CMK (cell line): ENCODE measurements at regions not wholly inside any gene's neighbourhood (a gene's known extent, or its start where the extent isn't known, plus 50 kb on each side); places are given as distances from the start of the nearest gene placed in this dataset.
"Not testable (repeated sequence)": the region's sequence is repeated elsewhere in the genome, so short reads cannot be mapped to it uniquely, and the experiment has no call there.

Source experiments
- DNase-seq: peaks from one replicate; pipeline ENCODE4 v3.0.0-alpha.2; 2010; ENCODE audit warnings: low read depth

- no peak for DNase-seq
Observed at GRCh38 chr5:92992073-92992472, 588.9 kb downstream of the NR2F1-AS1 start.

GRCh38 chr5:92991581-92992067 is 589.4 kb downstream of the NR2F1-AS1 start:
- no peak for DNase-seq

GRCh38 chr5:92990771-92991170 is 590.2 kb downstream of the NR2F1-AS1 start:
- no peak for DNase-seq

GRCh38 chr5:92981001-92981400 is 600.0 kb downstream of the NR2F1-AS1 start:
- DNase-seq: no peak

GRCh38 chr5:92980491-92980890 is 600.5 kb downstream of the NR2F1-AS1 start:
- DNase-seq: no peak

- DNase-seq: no peak
Observed at GRCh38 chr5:92979716-92980115, 601.3 kb downstream of the NR2F1-AS1 start.

- no peak for DNase-seq
Observed at GRCh38 chr5:92977846-92978540, 603.0 kb downstream of the NR2F1-AS1 start.

GRCh38 chr5:92976156-92976555 is 604.9 kb downstream of the NR2F1-AS1 start:
- no peak for DNase-seq

GRCh38 chr5:92969781-92970237 is 611.2 kb downstream of the NR2F1-AS1 start:
- no peak for DNase-seq

- DNase-seq: no peak
Observed at GRCh38 chr5:92969191-92969780, 611.7 kb downstream of the NR2F1-AS1 start.

GRCh38 chr5:92963800-92964199 is 617.2 kb downstream of the NR2F1-AS1 start:
- DNase-seq: no peak

- no peak for DNase-seq
Observed at GRCh38 chr5:92962752-92963151, 618.3 kb downstream of the NR2F1-AS1 start.

- no peak for DNase-seq
Observed at GRCh38 chr5:92956886-92957285, 624.1 kb downstream of the NR2F1-AS1 start.

GRCh38 chr5:92952243-92952642 is 628.8 kb downstream of the NR2F1-AS1 start:
- DNase-seq: no peak

- no peak for DNase-seq
Observed at GRCh38 chr5:92951746-92952145, 629.3 kb downstream of the NR2F1-AS1 start.

- DNase-seq: no peak
Observed at GRCh38 chr5:92946546-92946945, 634.5 kb downstream of the NR2F1-AS1 start.

GRCh38 chr5:92945605-92946097 is 635.4 kb downstream of the NR2F1-AS1 start:
- DNase-seq: no peak

- no peak for DNase-seq
Observed at GRCh38 chr5:92944903-92945604, 636.0 kb downstream of the NR2F1-AS1 start.

GRCh38 chr5:92944337-92944736 is 636.7 kb downstream of the NR2F1-AS1 start:
- DNase-seq: no peak

- DNase-seq: no peak
Observed at GRCh38 chr5:92942762-92943161, 638.3 kb downstream of the NR2F1-AS1 start.

- no peak for DNase-seq
Observed at GRCh38 chr5:92941806-92942205, 639.2 kb downstream of the NR2F1-AS1 start.

GRCh38 chr5:92939428-92939827 is 641.6 kb downstream of the NR2F1-AS1 start:
- DNase-seq: no peak

- DNase-seq: not testable (repeated sequence)
Observed at GRCh38 chr5:92937396-92937795, 643.6 kb downstream of the NR2F1-AS1 start.
